Stomach (tissue), 4 donors: ENCODE measurements at regions not wholly inside any gene's neighbourhood (a gene's known extent, or its start where the extent isn't known, plus 50 kb on each side); places are given as distances from the start of the nearest gene placed in this dataset.

ENCODE experiments used
- EP300 ChIP-seq: sonication (generic); formaldehyde crosslinking; IDR thresholded peaks from one replicate; pipeline ENCODE4 v1.6.1; 2017; ENCODE audit warnings: antibody characterized with exemption
- POLR2A ChIP-seq, 4 donors: fragments of 450-650 bp; IDR thresholded peaks; one replicate each; pipeline ENCODE4 v1.6.1; 2016; ENCODE audit warnings: antibody characterized with exemption in 4 of 4, control low read depth in 2 of 4, mild to moderate bottlenecking in 1 of 4, moderate library complexity in 1 of 4
- POLR2AphosphoS5 ChIP-seq, 3 donors: sonication (generic); formaldehyde crosslinking; IDR thresholded peaks; one replicate each; pipeline ENCODE4 v1.6.1; 2016; ENCODE audit warnings: antibody characterized with exemption in 3 of 3
- TF ChIP-seq, protein P1 (sequence below), 7 experiments: fragments of 450-650 bp in 4 of 7; fragments of 200-600 bp in 3 of 7; sonication (generic) in 3 of 7; IDR thresholded peaks; one replicate each; pipeline ENCODE4 v1.5.1; 2016 to 2019; ENCODE audit warnings: antibody characterized with exemption in 7 of 7, control low read depth in 2 of 7, mild to moderate bottlenecking in 1 of 7

- TF ChIP-seq, protein P1, sequence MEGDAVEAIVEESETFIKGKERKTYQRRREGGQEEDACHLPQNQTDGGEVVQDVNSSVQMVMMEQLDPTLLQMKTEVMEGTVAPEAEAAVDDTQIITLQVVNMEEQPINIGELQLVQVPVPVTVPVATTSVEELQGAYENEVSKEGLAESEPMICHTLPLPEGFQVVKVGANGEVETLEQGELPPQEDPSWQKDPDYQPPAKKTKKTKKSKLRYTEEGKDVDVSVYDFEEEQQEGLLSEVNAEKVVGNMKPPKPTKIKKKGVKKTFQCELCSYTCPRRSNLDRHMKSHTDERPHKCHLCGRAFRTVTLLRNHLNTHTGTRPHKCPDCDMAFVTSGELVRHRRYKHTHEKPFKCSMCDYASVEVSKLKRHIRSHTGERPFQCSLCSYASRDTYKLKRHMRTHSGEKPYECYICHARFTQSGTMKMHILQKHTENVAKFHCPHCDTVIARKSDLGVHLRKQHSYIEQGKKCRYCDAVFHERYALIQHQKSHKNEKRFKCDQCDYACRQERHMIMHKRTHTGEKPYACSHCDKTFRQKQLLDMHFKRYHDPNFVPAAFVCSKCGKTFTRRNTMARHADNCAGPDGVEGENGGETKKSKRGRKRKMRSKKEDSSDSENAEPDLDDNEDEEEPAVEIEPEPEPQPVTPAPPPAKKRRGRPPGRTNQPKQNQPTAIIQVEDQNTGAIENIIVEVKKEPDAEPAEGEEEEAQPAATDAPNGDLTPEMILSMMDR (IDR thresholded peaks at IDR 0.05): no peak
- TF ChIP-seq POLR2A (IDR thresholded peaks at IDR 0.05) (no peak), POLR2AphosphoS5 (IDR thresholded peaks at IDR 0.05) (no peak), EP300 (no peak)
Measured at GRCh38 chr3:180466401-180467011, 135.5 kb upstream of the TTC14 start.
